ENCODE measurements at regions not wholly inside any gene's neighbourhood (a gene's known extent, or its start where the extent isn't known, plus 50 kb on each side); places are given as distances from the start of the nearest gene placed in this dataset.

DNA sequence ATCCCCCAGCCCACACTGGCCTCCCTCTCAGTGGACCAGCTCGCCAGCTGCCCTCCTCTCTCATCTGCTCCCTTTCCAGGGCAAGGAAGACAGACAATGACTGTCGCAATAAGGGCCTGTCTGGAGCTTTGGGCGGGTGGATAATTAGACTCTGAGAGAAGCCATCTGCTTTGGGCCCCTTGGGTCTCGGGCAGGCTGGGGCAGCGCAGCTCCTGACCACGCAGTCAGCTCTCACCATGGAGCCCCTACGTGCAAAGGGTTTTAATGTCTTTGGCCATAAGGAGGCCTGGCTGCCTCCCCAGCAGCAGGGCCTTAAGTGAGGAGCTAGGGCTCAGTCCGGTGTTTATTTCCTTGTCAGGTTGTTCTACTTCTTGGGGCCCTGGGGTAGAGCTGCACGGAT, 153.9 kb downstream of the CHST1 start:
- H3K4ac ChIP-seq (ENCODE audit: low read depth, low read length), result no peak overlapping the region
- H3K4me2 ChIP-seq (ENCODE audit: insufficient read depth, insufficient read length, low read length), result no peak overlapping the region
- no peak overlapping the region for H2BK120ac ChIP-seq (ENCODE audit: low read depth, low read length, poor library complexity, severe bottlenecking)
- no peak overlapping the region for H3K9ac ChIP-seq (ENCODE audit: extremely low read depth, insufficient read length, low read length)
- H3K79me1 ChIP-seq (ENCODE audit: insufficient read depth, low read depth, low read length, poor library complexity, severe bottlenecking), result no peaks in the 10 kb centered on the region
- WGBS (ENCODE audit: extremely low coverage, insufficient read length, low lambda C conversion rate), result no CpG with 5 or more reads among the region's 9 CpGs
- H3K23ac ChIP-seq (ENCODE audit: insufficient read length, low read depth, low read length), result no peak overlapping the region
- H3K27me3 ChIP-seq (ENCODE audit: insufficient read depth, low read length), result no peaks in the 10 kb centered on the region
- no peak overlapping the region for H4K8ac ChIP-seq (replicated peaks; ENCODE audit: insufficient read length, low read depth, low read length)
- H2AK5ac ChIP-seq (ENCODE audit: insufficient read length, low read length), result no peak overlapping the region
- H2BK12ac ChIP-seq (ENCODE audit: insufficient read length, low read depth, low read length), result no peak overlapping the region
- no peak overlapping the region for H3K4me3 Mint-ChIP-seq
- H3K14ac ChIP-seq (ENCODE audit: insufficient read depth, low read length), result no peak overlapping the region; the same call in 1 of the 2 replicates
- H2BK5ac ChIP-seq (ENCODE audit: insufficient read length, low read length), result no peak overlapping the region
- H4K20me1 ChIP-seq (ENCODE audit: control insufficient read depth, insufficient read depth, insufficient read length), result no peaks in the 10 kb centered on the region
- no peaks in the 10 kb centered on the region for H3K4me1 Mint-ChIP-seq
- H4K5ac ChIP-seq (ENCODE audit: insufficient read length, low read depth, low read length), result no peak overlapping the region
- no peaks in the 10 kb centered on the region for H3K9me3 ChIP-seq (ENCODE audit: control insufficient read depth, low read depth, low read length)
- no peak overlapping the region for H3K56ac ChIP-seq (ENCODE audit: insufficient read length, low read depth, low read length)
- no peak for DNase-seq
- H3K27ac Mint-ChIP-seq, result no peak overlapping the region
- H3K18ac ChIP-seq (ENCODE audit: insufficient read length, low read depth, low read length), result no peak overlapping the region
- H3T11ph ChIP-seq (ENCODE audit: low read length), result no peak overlapping the region
- no peaks in the 10 kb centered on the region for H3K23me2 ChIP-seq (ENCODE audit: insufficient read length, low read depth, low read length, poor library complexity, severe bottlenecking)
- TF ChIP-seq CTCF (conservative IDR thresholded peaks at IDR 0.05), result no peak
- H3K4me1 ChIP-seq (ENCODE audit: insufficient read depth, low read length), result no peaks in the 10 kb centered on the region
- no peak overlapping the region for H4K91ac ChIP-seq (ENCODE audit: insufficient read length, low read depth, low read length)
- H3K36me3 Mint-ChIP-seq (ENCODE audit: insufficient read depth in 1 of 3, low read depth in 3 of 3), result no peaks in the 10 kb centered on the region
- no peak overlapping the region for H3K27ac ChIP-seq (ENCODE audit: insufficient read length, low read depth, low read length)
- no peak overlapping the region for H2AFZ ChIP-seq (ENCODE audit: low read length)
- no peaks in the 10 kb centered on the region for H3K9me3 Mint-ChIP-seq
- H2BK15ac ChIP-seq (ENCODE audit: low read depth, low read length), result no peak overlapping the region
- H3K27me3 Mint-ChIP-seq (ENCODE audit: low read depth), result peaks cover 15% of the 10 kb centered on the region
- no peak overlapping the region for H2BK20ac ChIP-seq (ENCODE audit: low read depth, low read length, poor library complexity, severe bottlenecking)
- H3K79me2 ChIP-seq (ENCODE audit: insufficient read depth, low read length), result no peaks in the 10 kb centered on the region

All from H9 (cell line).